Bone marrow (tissue), 2 donors: ENCODE measurements at regions not wholly inside any gene's neighbourhood (a gene's known extent, or its start where the extent isn't known, plus 50 kb on each side); places are given as distances from the start of the nearest gene placed in this dataset.
A peak's percentile ranks its signal among the peaks of the same experiment; 100 is the strongest.
"Not testable (repeated sequence)": the region's sequence is repeated elsewhere in the genome, so short reads cannot be mapped to it uniquely, and the experiment has no call there.

Experiments used
- DNase-seq, 2 donors: peaks; one replicate each; lab custom pipeline; 2025; lab: John Stamatoyannopoulos, UW

- DNase-seq: peak in 1 of 2 donors; percentile 29
Observed at GRCh38 chr3:61381745-61382392, 130.6 kb upstream of the FHIT start.

DNA sequence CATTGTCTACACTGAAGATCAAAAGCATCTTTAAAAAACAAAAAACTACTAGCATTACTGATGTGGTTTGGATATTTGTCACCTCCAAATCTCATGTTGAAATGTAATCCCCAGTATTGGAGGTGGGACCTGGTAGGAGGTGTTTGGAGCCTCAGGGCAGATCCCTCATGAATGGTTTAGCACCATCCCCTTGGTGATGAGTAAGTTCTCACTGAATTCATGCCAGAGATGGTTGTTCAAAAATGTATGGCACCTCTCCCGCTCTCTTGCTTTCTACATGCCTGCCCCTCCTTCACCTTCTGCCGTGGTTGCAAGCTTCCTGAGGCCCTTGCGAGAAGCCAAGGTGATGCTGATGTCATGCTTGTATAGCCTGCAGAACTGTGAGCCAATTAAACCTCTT is 136.6 kb upstream of the FHIT start:
- DNase-seq: no peak

DNA sequence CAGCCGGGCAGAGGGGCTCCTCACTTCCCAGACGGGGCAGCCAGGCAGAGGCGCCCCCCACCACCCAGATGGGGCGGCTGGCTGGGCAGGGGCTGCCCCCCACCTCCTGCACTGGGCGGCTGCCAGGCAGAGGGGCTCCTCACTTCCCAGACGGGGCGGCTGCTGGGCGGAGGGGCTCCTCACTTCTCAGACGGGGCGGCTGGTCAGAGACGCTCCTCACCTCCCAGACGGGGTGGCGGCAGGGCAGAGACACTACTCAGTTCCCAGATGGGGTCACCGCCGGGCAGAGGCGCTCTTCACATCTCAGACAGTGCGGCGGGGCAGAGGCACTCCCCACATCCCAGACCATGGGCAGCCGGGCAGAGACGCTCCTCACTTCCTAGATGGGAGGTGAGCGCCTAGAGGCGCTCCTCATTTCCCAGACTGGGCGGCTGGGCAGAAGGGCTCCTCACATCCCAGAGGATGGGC is 142.3 kb upstream of the FHIT start:
- DNase-seq: not testable (repeated sequence)

GRCh38 chr3:61401359-61401758 is 150.1 kb upstream of the FHIT start:
- DNase-seq: no peak

- no peak for DNase-seq
Observed at GRCh38 chr3:61407397-61407796, 154.0 kb upstream of the PTPRG start.

DNA sequence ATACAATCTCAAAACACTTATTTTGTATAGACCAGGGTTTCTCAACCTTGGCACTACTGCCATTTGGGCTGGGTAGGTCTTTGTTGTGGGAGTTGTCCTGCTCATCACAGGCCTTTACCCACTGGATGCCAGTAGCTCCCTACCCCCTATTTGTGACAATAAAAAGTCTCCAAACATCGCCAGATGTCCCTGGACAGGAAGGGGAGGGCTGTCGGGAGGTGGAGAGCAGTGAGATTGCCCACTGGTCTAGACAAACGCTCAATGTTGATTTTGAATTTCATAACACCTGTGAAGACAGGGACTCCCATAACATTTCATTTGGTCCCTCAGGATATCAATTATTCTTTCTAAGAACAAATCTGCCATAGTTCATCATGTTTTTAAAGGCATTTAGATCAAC is 151.7 kb upstream of the PTPRG start:
- DNase-seq: no peak

GRCh38 chr3:61410358-61410757 is 151.0 kb upstream of the PTPRG start:
- DNase-seq: not testable (repeated sequence)

DNA sequence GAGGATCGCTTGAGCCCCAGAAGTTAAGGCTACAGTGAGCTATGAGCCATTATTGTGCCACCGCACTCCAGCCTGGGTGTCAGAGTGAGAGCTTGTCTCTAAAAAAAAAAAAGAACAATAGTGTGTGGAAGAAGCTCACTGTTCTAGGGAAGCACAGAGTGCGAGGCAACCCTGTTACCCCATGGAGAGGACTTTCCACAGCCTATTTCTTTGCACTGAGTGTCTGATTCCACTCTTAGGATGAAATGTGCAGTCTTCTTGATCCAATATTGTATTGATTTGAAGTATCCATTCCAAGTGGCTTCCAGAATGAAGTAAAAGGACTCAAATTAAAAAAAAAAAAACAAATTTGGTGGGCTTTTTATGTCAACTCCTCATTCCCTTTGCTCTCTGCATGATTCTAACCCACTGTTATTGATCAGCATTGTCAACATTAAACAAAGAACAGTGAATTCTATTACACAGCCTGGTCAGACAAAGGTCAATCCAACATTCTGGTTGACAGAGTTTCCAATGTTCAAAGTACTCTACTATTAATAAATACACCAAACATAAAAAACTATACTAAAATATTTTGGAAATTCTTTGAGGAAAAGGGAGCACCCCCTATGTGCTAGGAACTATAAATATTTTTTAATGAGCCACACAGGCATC is 150.2 kb upstream of the PTPRG start:
- no peak for DNase-seq

DNA sequence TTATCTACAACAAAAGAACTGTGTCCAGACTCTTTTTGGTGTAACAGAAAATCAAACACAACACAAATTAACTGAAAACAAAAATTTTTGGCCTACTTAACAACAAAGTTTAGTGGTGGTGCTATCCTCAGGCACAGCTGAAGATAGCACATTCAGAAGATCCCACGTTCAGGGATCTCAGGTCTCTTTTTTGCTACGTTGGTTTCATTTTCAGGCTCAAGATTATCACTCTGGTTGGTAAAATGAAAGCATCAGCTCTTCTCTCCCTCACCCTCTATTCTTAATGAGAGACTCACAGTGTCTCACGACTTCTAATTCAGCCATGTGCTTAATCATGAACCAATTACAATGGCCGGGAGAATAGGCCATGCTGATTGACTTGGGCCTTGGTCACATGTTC is 146.9 kb upstream of the PTPRG start:
- no peak for DNase-seq

GRCh38 chr3:61415201-61415600 is 146.2 kb upstream of the PTPRG start:
- no peak for DNase-seq

DNA sequence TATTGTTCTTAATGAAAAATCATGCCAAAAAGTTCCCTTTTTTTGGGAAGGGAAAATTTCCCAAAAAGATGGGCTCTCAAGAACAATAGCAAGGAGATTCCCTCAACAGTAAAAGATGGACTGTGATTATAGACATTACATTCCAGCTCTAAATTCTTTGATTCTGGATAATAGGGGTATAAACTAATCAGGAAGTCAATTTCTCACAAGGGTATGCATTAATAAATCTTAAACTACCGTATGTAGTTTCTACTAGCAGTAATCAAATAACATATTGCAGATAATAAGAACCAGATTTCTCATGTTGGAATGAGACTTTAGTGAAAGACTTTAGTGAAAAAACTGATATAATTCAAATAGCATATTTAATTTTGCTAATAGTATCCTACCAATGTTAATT is 144.8 kb upstream of the PTPRG start:
- DNase-seq: no peak

DNA sequence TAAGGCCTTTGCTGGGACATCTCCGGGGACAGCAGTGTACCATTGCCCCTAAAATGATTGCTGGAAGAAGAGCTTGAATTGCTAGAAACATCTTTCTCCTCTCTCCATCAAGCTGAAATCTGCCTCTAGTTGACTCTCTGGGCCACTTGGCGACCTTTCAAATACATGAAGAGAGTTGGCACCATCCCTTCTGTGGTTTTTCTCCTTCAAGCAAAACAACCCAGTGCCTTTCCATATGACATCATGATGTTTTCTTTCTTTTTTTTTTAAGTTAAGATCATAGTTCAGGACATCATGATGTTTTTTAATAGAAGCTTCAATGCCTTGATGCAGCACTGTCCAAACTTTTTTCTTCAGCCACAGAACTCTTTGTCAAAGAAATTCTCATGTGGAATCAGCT is 144.0 kb upstream of the PTPRG start:
- DNase-seq: no peak

GRCh38 chr3:61420136-61420759 is 141.1 kb upstream of the PTPRG start:
- no peak for DNase-seq

GRCh38 chr3:61422945-61423673 is 138.3 kb upstream of the PTPRG start:
- no peak for DNase-seq

- no peak for DNase-seq
Observed at GRCh38 chr3:61425356-61425755, 136.0 kb upstream of the PTPRG start.

GRCh38 chr3:61429106-61429505 is 132.3 kb upstream of the PTPRG start:
- DNase-seq: no peak

GRCh38 chr3:61434901-61435300 is 126.5 kb upstream of the PTPRG start:
- not testable (repeated sequence) for DNase-seq

DNA sequence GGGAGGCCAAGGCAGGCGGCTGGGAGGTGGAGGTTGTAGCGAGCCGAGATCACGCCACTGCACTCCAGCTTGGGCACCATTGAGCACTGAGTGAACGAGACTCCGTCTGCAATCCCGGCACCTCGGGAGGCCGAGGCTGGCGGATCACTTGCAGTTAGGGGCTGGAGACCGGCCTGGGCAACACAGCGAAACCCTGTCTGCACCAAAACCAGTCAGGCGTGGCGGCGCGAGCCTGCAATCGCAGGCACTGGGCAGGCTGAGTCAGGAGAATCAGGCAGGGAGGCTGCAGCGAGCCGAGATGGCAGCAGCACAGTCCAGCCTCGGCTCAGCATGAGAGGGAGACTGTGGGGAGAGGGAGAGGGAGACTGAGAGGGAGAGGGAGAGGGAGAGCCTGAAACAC is 126.0 kb upstream of the PTPRG start:
- DNase-seq: not testable (repeated sequence)

DNA sequence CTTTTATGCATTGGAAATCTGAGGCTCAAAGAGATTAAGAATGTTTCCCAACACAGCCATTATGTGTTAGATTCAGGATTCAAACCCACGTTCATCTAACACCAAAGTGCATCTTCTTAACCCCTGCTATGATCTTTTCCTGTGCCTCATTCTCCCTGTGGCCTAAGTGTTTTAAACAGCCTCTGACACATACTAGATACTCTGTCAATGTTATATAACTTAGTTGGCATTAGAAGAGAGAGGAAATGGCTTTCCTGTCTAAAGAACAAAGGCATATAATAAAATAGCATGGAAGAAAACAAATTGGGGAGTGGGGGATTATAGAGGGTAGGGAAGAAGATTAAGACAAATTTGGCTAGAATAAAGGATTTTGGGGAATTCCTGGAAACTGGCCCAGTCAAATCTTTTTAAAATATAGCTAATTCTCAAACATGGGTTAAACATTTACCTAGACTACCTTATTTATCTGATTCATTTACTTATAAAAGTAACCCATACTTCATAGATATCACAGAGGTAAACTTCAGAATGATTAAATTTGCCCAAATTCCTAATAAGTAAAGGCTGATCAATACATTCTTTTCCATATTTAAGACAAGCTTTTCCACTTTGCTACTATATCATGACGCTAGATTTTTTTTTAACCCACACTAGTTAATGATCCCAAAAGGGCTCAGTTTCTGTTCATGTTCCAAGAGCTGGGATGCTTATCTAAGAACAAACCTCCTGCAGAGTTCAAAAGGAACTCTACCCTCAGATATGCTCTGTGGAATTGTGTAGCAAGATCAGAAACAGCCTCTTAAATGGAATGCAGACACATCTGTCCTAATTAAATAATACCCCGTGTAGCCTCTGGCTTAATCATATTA is 122.9 kb upstream of the PTPRG start:
- DNase-seq: no peak

DNA sequence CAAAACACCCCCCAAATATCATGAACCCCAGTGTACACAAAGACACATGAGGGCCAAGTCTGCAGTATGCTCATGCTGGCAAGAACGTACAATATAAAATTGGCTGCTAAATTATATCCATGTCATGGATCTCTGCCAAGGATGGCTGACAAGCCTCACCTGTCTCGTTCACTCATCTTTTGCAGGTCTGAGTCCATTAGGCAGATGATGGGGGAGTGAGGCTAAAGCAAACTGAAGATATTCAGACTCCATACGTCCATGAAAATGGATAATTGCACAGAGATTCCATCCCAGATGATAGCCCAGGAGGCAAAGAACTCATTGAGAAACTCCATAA is 122.3 kb upstream of the PTPRG start:
- DNase-seq: no peak

- DNase-seq: no peak
Observed at GRCh38 chr3:61442696-61443095, 118.7 kb upstream of the PTPRG start.

- DNase-seq: no peak
Observed at GRCh38 chr3:61443886-61444285, 117.5 kb upstream of the PTPRG start.
